Heart right ventricle (tissue), 16 donors: ENCODE measurements at regions not wholly inside any gene's neighbourhood (a gene's known extent, or its start where the extent isn't known, plus 50 kb on each side); places are given as distances from the start of the nearest gene placed in this dataset.

Experiments used
- ATAC-seq, 8 donors: fragments of 200-7000 bp; cut with Tn5 transposase; one replicate each; pipeline ENCODE4 v1.9.1; 2020; ENCODE audit warnings: mild to moderate bottlenecking in 8 of 8, moderate library complexity in 8 of 8, moderate number of reproducible peaks in 1 of 8
- DNase-seq, 2 donors: peaks; one replicate each; pipeline ENCODE4 v3.0.0-alpha.2; 2020
- H3K27ac ChIP-seq, 10 donors: fragments of 200-600 bp; sonication (generic) in 2 of 10; one replicate each; pipeline versions ENCODE4 v1.5.0 to v1.8.0; 2020 to 2022; ENCODE audit warnings: mild to moderate bottlenecking in 3 of 10
- H3K27me3 ChIP-seq, 7 donors: fragments of 200-600 bp; one replicate each; pipeline ENCODE4 v1.8.0; 2021 to 2022; ENCODE audit warnings: mild to moderate bottlenecking in 2 of 7
- H3K36me3 ChIP-seq, 9 donors: fragments of 200-600 bp; sonication (generic) in 1 of 9; one replicate each; pipeline versions ENCODE4 v1.5.0 to v1.8.0; 2020 to 2022; ENCODE audit warnings: mild to moderate bottlenecking in 2 of 9
- H3K4me1 ChIP-seq, 9 donors: fragments of 200-600 bp; sonication (generic) in 1 of 9; one replicate each; pipeline versions ENCODE4 v1.5.0 to v1.8.0; 2020 to 2022; ENCODE audit warnings: mild to moderate bottlenecking in 4 of 9
- H3K4me3 ChIP-seq, 10 donors: fragments of 200-600 bp; sonication (generic) in 2 of 10; one replicate each; pipeline versions ENCODE4 v1.5.0 to v1.8.0; 2020 to 2022; ENCODE audit warnings: mild to moderate bottlenecking in 7 of 10, moderate library complexity in 2 of 10
- H3K9me3 ChIP-seq, 11 donors: fragments of 200-600 bp in 10 of 11; sonication (generic) in 2 of 11; one replicate each; pipeline versions ENCODE4 v1.5.0 to v1.8.0; 2013 to 2022; ENCODE audit warnings: mild to moderate bottlenecking in 2 of 11, control low read depth in 1 of 11, moderate library complexity in 1 of 11
- WGBS, 2 donors: extraction: QIAGEN DNeasy Blood & Tissue Kit; methylation state at CpG; one replicate each; pipeline ENCODE4 v1.1.7; 2013; ENCODE audit warnings: inconsistent platforms in 1 of 2; 5-methylcytosine and 5-hydroxymethylcytosine counted together
- intact Hi-C, 10 donors: fragments of 100-400 bp; cut with DNase I; formaldehyde crosslinking; loops; one replicate each; pipeline versions ENCODE4 v1.11.1 to v1.14.2; 2022
- TF ChIP-seq, protein P1 (sequence below), 9 donors: fragments of 200-600 bp; sonication (generic) in 2 of 9; IDR thresholded peaks; one replicate each; pipeline versions ENCODE4 v1.5.0 to v1.8.0; 2021 to 2022; ENCODE audit warnings: antibody characterized with exemption in 9 of 9, mild to moderate bottlenecking in 5 of 9, moderate library complexity in 1 of 9
- donor health status: Arrhythmogenic right ventricular cardiomyopathy.
- donor health status: ischemic (EF 13 %, LVEDD 7.1; RV severe dilation, severe dysfunction).
- donor health status: healthy with polysubstance abuse.
- donor health status: DM: no; HTN: yes; CAD: no.
- donor health status: DM: no; HTN: no; CAD: no.
- donor health status: ischemic (EF 25% LVEDD 6.9; RV normal size, moderate dysfunction).
- donor health status: ischemic (EF 25% LVEDD 5.7; RV mildly dilated, moderate dysfunction).
- donor health status: healthy.
- donor health status: DM: yes; HTN: yes; CAD: no.
- donor health status: Ischemic cardiomyopathy.
- donor health status: ischemic (EF 35%, LVEDD 5.7; RV mildly dilated, moderate dysfunction).
- donor health status: nonischemic (EF 11% LVEDD 7.7; RV severe dilation, severe dysfunction).
- donor health status: DM: yes; HTN: yes; CAD: no.
- donor health status: PGD.
- donor health status: ischemic (EF 29% LVEDD 5.4; RV normal size, mild dysfunction).
- donor health status: nonischemic (EF 23%, LVEDD 6.1; RV moderate dilation, normal function).

DNA sequence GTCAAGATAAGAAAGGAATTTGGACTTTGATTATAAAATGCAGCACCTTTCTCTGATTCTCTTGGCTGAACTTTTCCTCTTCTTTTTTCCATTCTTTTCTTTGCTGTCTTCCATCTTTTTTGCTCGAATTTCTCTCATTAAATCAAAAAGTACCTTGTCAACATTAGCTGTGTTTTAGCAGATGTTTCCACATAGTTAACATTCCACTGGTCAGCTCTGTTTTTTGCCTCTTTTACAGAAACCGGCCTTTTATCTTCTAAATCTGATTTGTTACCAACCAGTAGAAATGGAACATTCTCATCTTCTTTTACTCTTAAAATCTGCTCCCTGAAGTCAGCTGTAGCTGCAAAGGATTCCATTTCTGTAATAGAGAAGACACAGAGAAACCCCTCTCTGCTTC lies 71.1 kb upstream of the SYT1 start:
- no peaks in the 10 kb centered on the region for H3K27me3 ChIP-seq
- no peak for ATAC-seq
- H3K4me1 ChIP-seq = no peaks in the 10 kb centered on the region
- no peak overlapping the region for H3K4me3 ChIP-seq
- no peak for DNase-seq
- H3K9me3 ChIP-seq = peaks cover 0 to 27% (median 5%) of the 10 kb centered on the region in 11 donors
- TF ChIP-seq, protein P1, sequence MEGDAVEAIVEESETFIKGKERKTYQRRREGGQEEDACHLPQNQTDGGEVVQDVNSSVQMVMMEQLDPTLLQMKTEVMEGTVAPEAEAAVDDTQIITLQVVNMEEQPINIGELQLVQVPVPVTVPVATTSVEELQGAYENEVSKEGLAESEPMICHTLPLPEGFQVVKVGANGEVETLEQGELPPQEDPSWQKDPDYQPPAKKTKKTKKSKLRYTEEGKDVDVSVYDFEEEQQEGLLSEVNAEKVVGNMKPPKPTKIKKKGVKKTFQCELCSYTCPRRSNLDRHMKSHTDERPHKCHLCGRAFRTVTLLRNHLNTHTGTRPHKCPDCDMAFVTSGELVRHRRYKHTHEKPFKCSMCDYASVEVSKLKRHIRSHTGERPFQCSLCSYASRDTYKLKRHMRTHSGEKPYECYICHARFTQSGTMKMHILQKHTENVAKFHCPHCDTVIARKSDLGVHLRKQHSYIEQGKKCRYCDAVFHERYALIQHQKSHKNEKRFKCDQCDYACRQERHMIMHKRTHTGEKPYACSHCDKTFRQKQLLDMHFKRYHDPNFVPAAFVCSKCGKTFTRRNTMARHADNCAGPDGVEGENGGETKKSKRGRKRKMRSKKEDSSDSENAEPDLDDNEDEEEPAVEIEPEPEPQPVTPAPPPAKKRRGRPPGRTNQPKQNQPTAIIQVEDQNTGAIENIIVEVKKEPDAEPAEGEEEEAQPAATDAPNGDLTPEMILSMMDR (IDR thresholded peaks at IDR 0.05) = no peak
- intact Hi-C loops = no loop called here
- no peak overlapping the region for H3K27ac ChIP-seq
- 55 to 58% methylated on average over 2 of the region's 2 CpGs for WGBS, 2 donors
- no peaks in the 10 kb centered on the region for H3K36me3 ChIP-seq

DNA sequence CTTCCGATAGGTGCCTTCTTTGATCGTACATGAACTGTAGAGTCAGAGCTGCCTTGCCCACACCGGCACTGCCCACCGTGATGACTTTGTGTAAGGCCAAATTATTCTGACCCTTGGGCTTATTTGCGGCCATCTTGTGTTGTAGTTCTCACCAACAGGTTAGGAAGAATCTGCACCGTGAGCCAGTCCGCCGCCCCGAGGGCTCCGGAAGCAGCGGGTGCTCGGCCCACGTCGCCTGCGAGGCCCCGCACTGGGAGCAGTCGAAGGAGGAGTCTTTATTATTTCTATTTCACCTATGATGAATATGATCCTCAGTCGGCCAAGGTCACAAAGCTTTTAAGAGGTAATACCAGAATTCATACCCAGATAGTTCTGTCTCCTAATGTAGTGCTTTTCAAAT lies 70.6 kb upstream of the SYT1 start:
- H3K36me3 ChIP-seq = no peaks in the 10 kb centered on the region
- no peak overlapping the region for H3K4me3 ChIP-seq
- peaks cover 0 to 27% (median 5%) of the 10 kb centered on the region in 11 donors for H3K9me3 ChIP-seq
- H3K27ac ChIP-seq = no peak overlapping the region
- ATAC-seq = no peak
- no peaks in the 10 kb centered on the region for H3K4me1 ChIP-seq
- intact Hi-C loops = no loop called here
- 94 to 95% methylated on average over 18 of the region's 18 CpGs for WGBS, 2 donors
- TF ChIP-seq, protein P1 (IDR thresholded peaks at IDR 0.05) = no peak
- no peaks in the 10 kb centered on the region for H3K27me3 ChIP-seq
- DNase-seq = no peak

DNA sequence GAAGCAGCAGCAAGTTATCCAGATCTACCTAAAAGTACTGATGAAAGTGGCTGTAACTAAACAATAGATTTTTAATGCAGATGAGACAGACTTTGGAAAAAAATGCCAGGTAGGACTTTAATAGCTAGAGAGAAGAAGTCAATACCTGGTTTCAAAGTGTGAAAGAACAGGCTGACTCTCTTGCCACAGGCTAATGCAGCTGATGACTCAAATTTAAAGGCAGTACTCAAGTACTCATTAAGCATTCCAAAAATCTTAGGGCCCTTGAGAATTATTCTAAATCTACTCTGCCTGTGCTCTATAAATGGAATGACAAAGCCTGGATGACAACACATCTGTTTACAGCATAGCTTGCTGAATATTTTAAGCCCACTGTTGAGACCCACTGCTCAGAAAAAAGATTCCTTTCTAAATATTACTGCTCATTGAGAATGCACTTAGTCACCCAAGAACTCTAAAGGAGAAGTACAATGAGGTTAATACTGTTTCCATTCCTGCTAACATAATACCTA lies 68.6 kb upstream of the SYT1 start:
- Histone ChIP-seq H3K27ac (no peak overlapping the region), H3K9me3 (peaks cover 0 to 27% (median 6%) of the 10 kb centered on the region in 11 donors), H3K36me3 (no peaks in the 10 kb centered on the region), H3K27me3 (no peaks in the 10 kb centered on the region), H3K4me3 (no peak overlapping the region), H3K4me1 (no peaks in the 10 kb centered on the region)
- ATAC-seq (no peak), DNase-seq (no peak)
- TF ChIP-seq, protein P1 (IDR thresholded peaks at IDR 0.05) = no peak
- intact Hi-C loops = no loop called here

DNA sequence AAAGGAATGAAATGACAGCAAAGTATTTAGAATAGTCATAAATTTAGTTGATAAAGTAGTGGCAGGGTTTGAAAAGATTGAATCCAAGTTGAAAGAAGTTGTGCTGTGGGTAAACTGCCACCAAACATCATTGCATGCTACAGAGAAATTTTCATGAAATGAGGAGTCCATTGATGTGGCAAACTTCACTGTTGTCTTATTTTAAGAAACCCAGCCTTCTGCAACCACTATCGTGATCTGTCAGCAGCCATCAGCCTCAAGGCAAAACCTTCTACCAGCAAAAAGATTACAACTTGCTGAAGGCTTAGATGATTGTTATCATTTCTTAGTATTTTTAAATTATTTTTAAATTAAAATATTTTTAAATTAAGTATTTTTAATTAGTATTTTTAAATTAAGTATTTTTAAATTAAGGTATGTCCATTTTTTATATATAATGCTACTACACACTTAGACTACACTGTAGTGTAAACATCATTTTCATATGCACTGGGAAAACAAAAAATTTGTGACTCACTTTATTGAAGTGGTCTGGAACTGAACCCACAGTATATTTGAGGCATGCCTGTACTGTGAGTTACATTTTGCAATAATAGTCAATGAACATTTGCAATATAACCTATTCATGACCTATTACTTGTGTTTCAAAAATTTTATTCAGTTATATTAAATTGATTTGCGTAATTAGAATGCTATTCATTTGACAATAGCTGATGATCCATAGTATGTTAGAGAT lies 67.2 kb upstream of the SYT1 start:
- ATAC-seq (no peak), DNase-seq (no peak)
- intact Hi-C loops = no loop called here
- no peaks in the 10 kb centered on the region for H3K36me3 ChIP-seq
- no peak overlapping the region for H3K4me3 ChIP-seq
- 88 to 92% methylated on average over 2 of the region's 2 CpGs for WGBS, 2 donors
- H3K4me1 ChIP-seq = no peaks in the 10 kb centered on the region
- TF ChIP-seq, protein P1 (IDR thresholded peaks at IDR 0.05) = no peak
- H3K27me3 ChIP-seq = no peaks in the 10 kb centered on the region
- peaks cover 0 to 27% (median 6%) of the 10 kb centered on the region in 11 donors for H3K9me3 ChIP-seq
- no peak overlapping the region for H3K27ac ChIP-seq
